GM23338 (cell line): ENCODE measurements at regions not wholly inside any gene's neighbourhood (a gene's known extent, or its start where the extent isn't known, plus 50 kb on each side); places are given as distances from the start of the nearest gene placed in this dataset.

ENCODE experiments used
- ATAC-seq: fragments of 200-7000 bp; cut with Tn5 transposase; 3 replicates; pipeline ENCODE4 v1.9.1; 2020
- DNase-seq: peaks from one replicate; pipeline ENCODE4 v3.0.0-alpha.2; 2015; ENCODE audit warnings: low spot score
- H2AFZ ChIP-seq: fragments of 200-600 bp; sonication (generic); 2 replicates; pipeline ENCODE4 v1.8.0; 2016; ENCODE audit warnings: antibody characterized with exemption, mild to moderate bottlenecking, moderate library complexity
- H3F3A ChIP-seq: fragments of 200-600 bp; sonication (generic); replicated peaks from 2 replicates; pipeline ENCODE4 v1.8.0; 2017; ENCODE audit warnings: antibody characterized with exemption, mixed run types, low read depth
- H3K27ac ChIP-seq: fragments of 200-600 bp; sonication (generic); 2 replicates; pipeline ENCODE4 v1.6.1; 2016; ENCODE audit warnings: low read depth
- H3K27me3 ChIP-seq: fragments of 200-600 bp; sonication (generic); 2 replicates; pipeline ENCODE4 v1.8.0; 2016; ENCODE audit warnings: mild to moderate bottlenecking, mixed run types, moderate library complexity; ENCODE audit not compliant: insufficient read depth
- H3K36me3 ChIP-seq: fragments of 200-600 bp; sonication (generic); 2 replicates; pipeline ENCODE4 v1.8.0; 2016; ENCODE audit warnings: mild to moderate bottlenecking; ENCODE audit not compliant: insufficient read depth
- H3K4me1 ChIP-seq: fragments of 200-600 bp; sonication (generic); 2 replicates; pipeline ENCODE4 v1.8.0; 2016; ENCODE audit warnings: mild to moderate bottlenecking, moderate library complexity; ENCODE audit not compliant: insufficient read depth
- H3K4me2 ChIP-seq: fragments of 200-600 bp; sonication (generic); 2 replicates; pipeline ENCODE4 v1.7.1; 2017; ENCODE audit warnings: mixed run types
- H3K4me3 ChIP-seq: fragments of 200-600 bp; sonication (generic); 2 replicates; pipeline ENCODE4 v1.6.1; 2016; ENCODE audit warnings: mixed run types
- H3K79me2 ChIP-seq: fragments of 200-600 bp; sonication (generic); replicated peaks from 2 replicates; pipeline ENCODE4 v1.8.0; 2017; ENCODE audit warnings: mild to moderate bottlenecking; ENCODE audit not compliant: insufficient read depth
- H3K9me2 ChIP-seq: fragments of 200-600 bp; sonication (generic); 2 replicates; pipeline ENCODE4 v1.8.0; 2017; ENCODE audit not compliant: insufficient read depth
- H4K20me1 ChIP-seq: fragments of 200-600 bp; sonication (generic); replicated peaks from 2 replicates; pipeline ENCODE4 v1.8.0; 2017; ENCODE audit warnings: mild to moderate bottlenecking; ENCODE audit not compliant: insufficient read depth
- H3K27ac Mint-ChIP-seq: 2 replicates; pipeline ENCODE4 v1.8.0; 2020; ENCODE audit warnings: inconsistent platforms, mild to moderate bottlenecking, moderate library complexity, mixed read lengths
- H3K27me3 Mint-ChIP-seq: 3 replicates; pipeline ENCODE4 v1.8.0; 2022; ENCODE audit warnings: low read depth, mild to moderate bottlenecking, moderate library complexity, mixed read lengths, inconsistent platforms; ENCODE audit not compliant: insufficient read depth, poor library complexity
- H3K36me3 Mint-ChIP-seq: 3 replicates; pipeline ENCODE4 v1.8.0; 2021; ENCODE audit warnings: low read depth, mild to moderate bottlenecking, inconsistent platforms, moderate library complexity, mixed read lengths
- H3K4me1 Mint-ChIP-seq: 3 replicates; pipeline ENCODE4 v1.8.0; 2020; ENCODE audit warnings: mild to moderate bottlenecking, inconsistent platforms, mixed read lengths
- H3K4me3 Mint-ChIP-seq: 3 replicates; pipeline ENCODE4 v1.8.0; 2021; ENCODE audit warnings: moderate library complexity, mild to moderate bottlenecking, inconsistent platforms, mixed read lengths
- H3K9me3 Mint-ChIP-seq: 3 replicates; pipeline ENCODE4 v1.8.0; 2020; ENCODE audit warnings: moderate library complexity, mild to moderate bottlenecking, inconsistent platforms, mixed read lengths
- EZH2 ChIP-seq: fragments of 200-600 bp; sonication (generic); IDR thresholded peaks from one replicate; pipeline ENCODE4 v1.8.0; 2017; ENCODE audit warnings: antibody characterized with exemption, mild to moderate bottlenecking, low read depth; ENCODE audit not compliant: unreplicated experiment
- EZH2phosphoT487 ChIP-seq: fragments of 200-600 bp; sonication (generic); IDR thresholded peaks from one replicate; pipeline ENCODE4 v1.8.1; 2018; ENCODE audit warnings: antibody characterized with exemption; ENCODE audit not compliant: unreplicated experiment
- JUNB ChIP-seq: IDR thresholded peaks from one replicate; pipeline ENCODE4 v1.6.1; 2016; ENCODE audit warnings: antibody characterized with exemption; ENCODE audit not compliant: unreplicated experiment
- NANOG ChIP-seq: IDR thresholded peaks from 2 replicates; pipeline ENCODE4 v1.6.1; 2016; ENCODE audit warnings: antibody characterized with exemption, borderline replicate concordance
- POLR2AphosphoS5 ChIP-seq: IDR thresholded peaks from 2 replicates; pipeline ENCODE4 v1.6.1; 2016; ENCODE audit warnings: antibody characterized with exemption, low read depth
- STAT1 ChIP-seq: IDR thresholded peaks from one replicate; pipeline ENCODE4 v1.6.1; 2016; ENCODE audit warnings: antibody characterized with exemption; ENCODE audit not compliant: unreplicated experiment
- ZNF114 ChIP-seq: fragments of 250-450 bp; sonication (Bioruptor Pico); IDR thresholded peaks from 2 replicates; pipeline ENCODE4 v1.5.0; 2020; ENCODE audit warnings: mild to moderate bottlenecking, moderate library complexity
- ZNF331 ChIP-seq: fragments of 250-450 bp; sonication (Bioruptor Pico); IDR thresholded peaks from 2 replicates; pipeline ENCODE4 v1.5.0; 2020; ENCODE audit warnings: low read depth, mild to moderate bottlenecking, moderate library complexity
- TF ChIP-seq, protein P1 (sequence below), 2 experiments: fragments of 200-600 bp in 1 of 2; sonication (generic) in 1 of 2; conservative IDR thresholded peaks; 2 replicates each; pipeline versions ENCODE4 v1.5.1 to v1.6.1; 2016 to 2017; ENCODE audit warnings: antibody characterized with exemption in 2 of 2, low read depth in 2 of 2, mild to moderate bottlenecking in 2 of 2, moderate library complexity in 1 of 2
- TF ChIP-seq, protein P2 (sequence below): IDR thresholded peaks from 2 replicates; pipeline ENCODE4 v1.6.1; 2016; ENCODE audit warnings: antibody characterized with exemption

DNA sequence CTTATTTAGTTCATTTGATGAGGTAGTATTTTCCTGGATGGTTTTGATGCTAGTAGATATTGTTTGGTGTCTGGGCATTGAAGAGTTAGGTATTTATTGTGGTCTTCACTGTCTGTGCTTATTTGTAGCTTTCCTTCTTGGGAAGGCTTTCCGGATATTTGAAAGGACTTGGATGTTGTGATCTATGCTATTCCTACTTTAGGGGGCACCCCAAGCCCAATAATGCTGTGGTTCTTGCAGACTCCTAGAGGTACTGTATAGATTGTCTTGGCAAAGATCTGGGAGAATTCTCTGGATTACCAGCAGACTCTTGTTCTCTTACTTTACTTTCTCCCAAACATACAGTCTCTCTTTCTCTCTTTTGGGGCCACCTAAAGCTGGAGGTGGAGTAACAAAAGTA, 315.7 kb downstream of the MAT2B start:
- no peaks in the 10 kb centered on the region for H3F3A ChIP-seq
- no peaks in the 10 kb centered on the region for H3K36me3 ChIP-seq
- H3K27ac ChIP-seq = no peak overlapping the region
- H3K4me1 ChIP-seq = no peaks in the 10 kb centered on the region
- DNase-seq (peak; percentile 54), ATAC-seq (peak; percentile 77)
- no peak overlapping the region for H3K4me2 ChIP-seq
- Mint-ChIP-seq H3K9me3 (no peaks in the 10 kb centered on the region; the same call in 2 of the 3 replicates), H3K4me3 (no peak overlapping the region), H3K36me3 (no peaks in the 10 kb centered on the region), H3K4me1 (no peaks in the 10 kb centered on the region), H3K27ac (no peak overlapping the region), H3K27me3 (no peaks in the 10 kb centered on the region)
- no peaks in the 10 kb centered on the region for H3K27me3 ChIP-seq
- H3K9me2 ChIP-seq = no peaks in the 10 kb centered on the region
- no peak overlapping the region for H3K4me3 ChIP-seq
- no peak overlapping the region for H2AFZ ChIP-seq
- H3K79me2 ChIP-seq = no peaks in the 10 kb centered on the region
- H4K20me1 ChIP-seq = no peaks in the 10 kb centered on the region
- TF ChIP-seq POLR2AphosphoS5 = no peak
- TF ChIP-seq, protein P1, sequence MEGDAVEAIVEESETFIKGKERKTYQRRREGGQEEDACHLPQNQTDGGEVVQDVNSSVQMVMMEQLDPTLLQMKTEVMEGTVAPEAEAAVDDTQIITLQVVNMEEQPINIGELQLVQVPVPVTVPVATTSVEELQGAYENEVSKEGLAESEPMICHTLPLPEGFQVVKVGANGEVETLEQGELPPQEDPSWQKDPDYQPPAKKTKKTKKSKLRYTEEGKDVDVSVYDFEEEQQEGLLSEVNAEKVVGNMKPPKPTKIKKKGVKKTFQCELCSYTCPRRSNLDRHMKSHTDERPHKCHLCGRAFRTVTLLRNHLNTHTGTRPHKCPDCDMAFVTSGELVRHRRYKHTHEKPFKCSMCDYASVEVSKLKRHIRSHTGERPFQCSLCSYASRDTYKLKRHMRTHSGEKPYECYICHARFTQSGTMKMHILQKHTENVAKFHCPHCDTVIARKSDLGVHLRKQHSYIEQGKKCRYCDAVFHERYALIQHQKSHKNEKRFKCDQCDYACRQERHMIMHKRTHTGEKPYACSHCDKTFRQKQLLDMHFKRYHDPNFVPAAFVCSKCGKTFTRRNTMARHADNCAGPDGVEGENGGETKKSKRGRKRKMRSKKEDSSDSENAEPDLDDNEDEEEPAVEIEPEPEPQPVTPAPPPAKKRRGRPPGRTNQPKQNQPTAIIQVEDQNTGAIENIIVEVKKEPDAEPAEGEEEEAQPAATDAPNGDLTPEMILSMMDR (conservative IDR thresholded peaks at IDR 0.05; ENCODE audit: low read depth in 2 of 2) = peak; percentile 50 to 76

DNA sequence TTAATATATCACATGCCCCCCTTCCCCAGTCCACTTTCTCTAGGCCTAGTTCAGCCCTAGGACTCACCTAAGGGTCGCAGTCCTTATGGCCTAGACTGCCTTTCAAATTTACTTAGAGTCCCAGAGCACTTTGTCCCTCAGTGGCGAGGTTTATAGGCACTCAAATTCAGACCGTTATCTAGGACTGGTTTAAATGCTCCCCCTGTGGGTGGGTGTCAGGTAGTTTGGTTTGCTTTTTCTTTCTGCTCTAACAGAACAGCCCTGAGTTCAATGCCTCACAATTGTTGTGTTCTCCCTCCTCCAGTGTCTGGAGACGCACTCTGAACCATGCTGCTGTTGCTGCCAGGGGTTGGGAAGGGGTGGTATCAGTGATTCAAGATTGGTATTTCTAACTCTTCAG, 317.1 kb downstream of the MAT2B start:
- no peaks in the 10 kb centered on the region for H3K27me3 Mint-ChIP-seq
- no peak overlapping the region for H3K4me3 Mint-ChIP-seq
- Histone ChIP-seq H3K27ac (no peak overlapping the region), H3K4me1 (no peaks in the 10 kb centered on the region), H3F3A (no peaks in the 10 kb centered on the region), H2AFZ (peak overlapping the region; percentile 68; the same call in 1 of the 2 replicates), H3K4me2 (no peak overlapping the region), H3K36me3 (no peaks in the 10 kb centered on the region), H4K20me1 (no peaks in the 10 kb centered on the region), H3K4me3 (no peak overlapping the region), H3K79me2 (no peaks in the 10 kb centered on the region), H3K27me3 (no peaks in the 10 kb centered on the region), H3K9me2 (no peaks in the 10 kb centered on the region)
- H3K9me3 Mint-ChIP-seq = no peaks in the 10 kb centered on the region
- no peaks in the 10 kb centered on the region for H3K4me1 Mint-ChIP-seq
- no peaks in the 10 kb centered on the region for H3K36me3 Mint-ChIP-seq
- TF ChIP-seq, protein P1 (conservative IDR thresholded peaks at IDR 0.05; ENCODE audit: low read depth in 2 of 2) = peak; percentile 49 to 57
- TF ChIP-seq EZH2 = no peak
- peak; percentile 76 for ATAC-seq
- peak; percentile 62 for DNase-seq
- no peak overlapping the region for H3K27ac Mint-ChIP-seq

DNA sequence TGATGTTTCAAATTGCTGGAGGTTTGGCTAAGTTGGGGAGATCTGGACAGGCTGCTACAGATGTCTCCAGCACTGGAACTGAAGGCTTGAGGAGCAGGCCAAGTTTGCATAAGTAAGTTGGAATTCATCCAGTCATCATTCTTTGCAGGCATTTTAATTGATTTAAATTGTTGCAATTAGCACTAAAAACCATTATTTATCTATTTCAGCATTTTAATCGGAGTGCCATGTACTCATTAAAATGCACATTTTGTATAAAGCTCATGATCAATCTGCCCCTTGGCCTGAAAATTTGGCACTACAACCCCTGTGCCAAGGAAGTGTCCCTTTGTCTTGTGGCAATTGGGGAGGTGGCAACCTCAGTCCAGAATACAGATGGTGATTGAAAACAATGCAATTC, 320.2 kb downstream of the MAT2B start:
- Histone ChIP-seq H3F3A (no peaks in the 10 kb centered on the region), H3K27me3 (no peaks in the 10 kb centered on the region), H3K4me3 (no peak overlapping the region), H3K4me1 (no peaks in the 10 kb centered on the region), H4K20me1 (no peaks in the 10 kb centered on the region), H2AFZ (no peak overlapping the region), H3K36me3 (no peaks in the 10 kb centered on the region), H3K79me2 (no peaks in the 10 kb centered on the region), H3K4me2 (no peak overlapping the region), H3K9me2 (peaks cover 6% of the 10 kb centered on the region; the same call in 1 of the 2 replicates), H3K27ac (no peak overlapping the region)
- no peak for ATAC-seq
- Mint-ChIP-seq H3K4me3 (no peak overlapping the region), H3K4me1 (no peaks in the 10 kb centered on the region), H3K27me3 (no peaks in the 10 kb centered on the region), H3K27ac (no peak overlapping the region), H3K9me3 (peaks cover 3% of the 10 kb centered on the region; the same call in 1 of the 3 replicates), H3K36me3 (no peaks in the 10 kb centered on the region)
- no peak for TF ChIP-seq EZH2phosphoT487
- TF ChIP-seq, protein P1 (conservative IDR thresholded peaks at IDR 0.05; ENCODE audit: low read depth in 2 of 2) = no peak
- no peak for TF ChIP-seq ZNF331 (CRISPR knock-in tag)
- TF ChIP-seq POLR2AphosphoS5 = no peak
- TF ChIP-seq EZH2 = no peak
- no peak for TF ChIP-seq NANOG
- TF ChIP-seq STAT1 = no peak
- TF ChIP-seq, protein P2, sequence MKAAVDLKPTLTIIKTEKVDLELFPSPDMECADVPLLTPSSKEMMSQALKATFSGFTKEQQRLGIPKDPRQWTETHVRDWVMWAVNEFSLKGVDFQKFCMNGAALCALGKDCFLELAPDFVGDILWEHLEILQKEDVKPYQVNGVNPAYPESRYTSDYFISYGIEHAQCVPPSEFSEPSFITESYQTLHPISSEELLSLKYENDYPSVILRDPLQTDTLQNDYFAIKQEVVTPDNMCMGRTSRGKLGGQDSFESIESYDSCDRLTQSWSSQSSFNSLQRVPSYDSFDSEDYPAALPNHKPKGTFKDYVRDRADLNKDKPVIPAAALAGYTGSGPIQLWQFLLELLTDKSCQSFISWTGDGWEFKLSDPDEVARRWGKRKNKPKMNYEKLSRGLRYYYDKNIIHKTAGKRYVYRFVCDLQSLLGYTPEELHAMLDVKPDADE = no peak
- no peak for TF ChIP-seq ZNF114 (CRISPR knock-in tag)
- no peak for TF ChIP-seq JUNB
- DNase-seq = no peak
